ENCODE measurements at regions not wholly inside any gene's neighbourhood (a gene's known extent, or its start where the extent isn't known, plus 50 kb on each side); places are given as distances from the start of the nearest gene placed in this dataset.

DNA sequence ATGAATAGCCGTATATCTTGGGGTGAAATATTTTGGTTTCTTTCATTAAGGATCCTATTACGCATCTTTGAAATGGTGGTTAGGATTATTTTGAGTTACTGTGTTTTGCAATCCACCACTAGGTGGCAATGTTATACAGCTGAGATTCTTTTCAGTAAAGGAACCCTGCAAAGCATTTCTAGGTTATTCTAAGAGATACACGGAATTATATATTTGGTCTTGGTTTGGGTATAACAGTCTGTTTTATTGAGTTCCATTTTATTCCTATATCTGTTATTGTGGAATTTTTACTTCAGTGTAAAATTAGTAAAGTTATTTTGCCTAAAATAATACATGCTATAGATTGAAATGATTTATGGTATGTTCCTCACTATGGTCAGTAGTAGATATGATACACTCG lies 62.9 kb upstream of the CPHXL start:
- H3K9me2 ChIP-seq (ENCODE audit: insufficient read depth, low read length): no peaks in the 10 kb centered on the region
- H3K27ac ChIP-seq (ENCODE audit: low read depth, low read length, poor library complexity, severe bottlenecking): no peak overlapping the region
- TF ChIP-seq, protein P1, sequence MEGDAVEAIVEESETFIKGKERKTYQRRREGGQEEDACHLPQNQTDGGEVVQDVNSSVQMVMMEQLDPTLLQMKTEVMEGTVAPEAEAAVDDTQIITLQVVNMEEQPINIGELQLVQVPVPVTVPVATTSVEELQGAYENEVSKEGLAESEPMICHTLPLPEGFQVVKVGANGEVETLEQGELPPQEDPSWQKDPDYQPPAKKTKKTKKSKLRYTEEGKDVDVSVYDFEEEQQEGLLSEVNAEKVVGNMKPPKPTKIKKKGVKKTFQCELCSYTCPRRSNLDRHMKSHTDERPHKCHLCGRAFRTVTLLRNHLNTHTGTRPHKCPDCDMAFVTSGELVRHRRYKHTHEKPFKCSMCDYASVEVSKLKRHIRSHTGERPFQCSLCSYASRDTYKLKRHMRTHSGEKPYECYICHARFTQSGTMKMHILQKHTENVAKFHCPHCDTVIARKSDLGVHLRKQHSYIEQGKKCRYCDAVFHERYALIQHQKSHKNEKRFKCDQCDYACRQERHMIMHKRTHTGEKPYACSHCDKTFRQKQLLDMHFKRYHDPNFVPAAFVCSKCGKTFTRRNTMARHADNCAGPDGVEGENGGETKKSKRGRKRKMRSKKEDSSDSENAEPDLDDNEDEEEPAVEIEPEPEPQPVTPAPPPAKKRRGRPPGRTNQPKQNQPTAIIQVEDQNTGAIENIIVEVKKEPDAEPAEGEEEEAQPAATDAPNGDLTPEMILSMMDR (conservative IDR thresholded peaks at IDR 0.05; ENCODE audit: low read length): peak; percentile 97
- no peak for TF ChIP-seq EZH2phosphoT487 (IDR thresholded peaks at IDR 0.05; ENCODE audit: borderline replicate concordance, low read depth, low read length)
- POLR2A ChIA-PET: no interaction called here
- DNase-seq (ENCODE audit: low spot score): peak; percentile 70
- H3K4me2 ChIP-seq (ENCODE audit: low read length): no peak overlapping the region
- CTCF ChIA-PET (ENCODE audit: unreplicated experiment): no interaction called here
- no TSS peak for BruUV-seq (replicated peaks)
- no peaks in the 10 kb centered on the region for H3K9me3 ChIP-seq (ENCODE audit: low read length)
- H3K36me3 ChIP-seq (ENCODE audit: insufficient read depth, low read length): no peaks in the 10 kb centered on the region
- intact Hi-C loops (cut with micrococcal nuclease; ENCODE audit: unreplicated experiment): loop anchor here (5.0 to 10.0 kb wide), 2 partner anchors 856 to 1383 kb away; no protein-coding TSS in a partner anchor
- no peaks in the 10 kb centered on the region for H4K20me1 ChIP-seq (ENCODE audit: insufficient read depth, low read length)
- peaks cover 19% of the 10 kb centered on the region for H3K4me1 ChIP-seq (ENCODE audit: insufficient read depth, low read length, poor library complexity, severe bottlenecking)
- H3K4me3 ChIP-seq (ENCODE audit: low read depth, low read length, poor library complexity, severe bottlenecking): no peak overlapping the region
- H2AFZ ChIP-seq (ENCODE audit: low read length): no peak overlapping the region
- H3K79me2 ChIP-seq (ENCODE audit: insufficient read depth, low read depth, low read length): no peaks in the 10 kb centered on the region

DNA sequence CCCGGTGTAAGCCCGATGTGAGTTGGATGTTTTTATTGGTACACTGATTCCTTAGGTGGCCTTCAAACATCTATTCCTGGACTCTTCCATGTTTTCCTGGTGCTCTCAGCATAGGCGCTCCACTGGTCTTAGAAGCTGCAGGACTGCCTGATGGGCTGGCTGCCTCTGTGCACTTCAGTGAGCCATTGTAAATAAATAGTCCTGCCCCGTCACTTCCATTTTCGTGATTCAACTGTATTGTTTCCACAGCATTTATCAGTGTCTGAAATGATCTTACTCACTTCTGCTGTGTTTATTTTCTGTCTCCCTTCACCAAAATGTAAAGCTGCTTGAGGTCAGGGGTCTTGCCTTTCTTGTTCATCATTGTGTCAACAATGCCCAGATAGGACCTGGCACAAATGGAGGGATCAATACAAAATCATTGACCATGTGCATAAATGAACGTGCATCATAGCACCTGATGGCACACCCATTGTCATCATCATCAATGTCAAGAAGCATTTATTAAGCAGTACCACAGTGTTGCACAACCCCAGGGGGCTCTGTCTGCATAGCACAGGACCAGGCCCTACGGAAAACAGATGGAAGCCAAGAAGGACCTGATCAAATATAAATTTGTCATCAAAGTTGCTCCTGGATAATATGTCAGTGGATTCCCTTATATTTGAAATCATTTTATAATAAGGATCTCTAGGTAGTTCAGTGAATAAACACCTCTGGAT lies 66.6 kb upstream of the CPHXL start:
- no peak for TF ChIP-seq EZH2phosphoT487 (IDR thresholded peaks at IDR 0.05; ENCODE audit: borderline replicate concordance, low read depth, low read length)
- TF ChIP-seq, protein P1 (conservative IDR thresholded peaks at IDR 0.05; ENCODE audit: low read length): no peak
- H3K9me3 ChIP-seq (ENCODE audit: low read length): no peaks in the 10 kb centered on the region
- ChIA-PET POLR2A (interaction anchor here (0.9 kb wide), 1 partner anchor 9 kb away, joined by 3 read pairs; no protein-coding TSS in a partner anchor), CTCF (ENCODE audit: unreplicated experiment) (no interaction called here)
- no peak overlapping the region for H2AFZ ChIP-seq (ENCODE audit: low read length)
- H3K9me2 ChIP-seq (ENCODE audit: insufficient read depth, low read length): no peaks in the 10 kb centered on the region
- no peak overlapping the region for H3K4me3 ChIP-seq (ENCODE audit: low read depth, low read length, poor library complexity, severe bottlenecking)
- no peaks in the 10 kb centered on the region for H3K79me2 ChIP-seq (ENCODE audit: insufficient read depth, low read depth, low read length)
- no TSS peak for BruUV-seq (replicated peaks)
- intact Hi-C loops (cut with micrococcal nuclease; ENCODE audit: unreplicated experiment): no loop called here
- no peak overlapping the region for H3K27ac ChIP-seq (ENCODE audit: low read depth, low read length, poor library complexity, severe bottlenecking)
- DNase-seq (ENCODE audit: low spot score): no peak
- H3K36me3 ChIP-seq (ENCODE audit: insufficient read depth, low read length): no peaks in the 10 kb centered on the region
- H4K20me1 ChIP-seq (ENCODE audit: insufficient read depth, low read length): no peaks in the 10 kb centered on the region
- H3K4me1 ChIP-seq (ENCODE audit: insufficient read depth, low read length, poor library complexity, severe bottlenecking): peaks cover 6% of the 10 kb centered on the region
- no peak overlapping the region for H3K4me2 ChIP-seq (ENCODE audit: low read length)

DNA sequence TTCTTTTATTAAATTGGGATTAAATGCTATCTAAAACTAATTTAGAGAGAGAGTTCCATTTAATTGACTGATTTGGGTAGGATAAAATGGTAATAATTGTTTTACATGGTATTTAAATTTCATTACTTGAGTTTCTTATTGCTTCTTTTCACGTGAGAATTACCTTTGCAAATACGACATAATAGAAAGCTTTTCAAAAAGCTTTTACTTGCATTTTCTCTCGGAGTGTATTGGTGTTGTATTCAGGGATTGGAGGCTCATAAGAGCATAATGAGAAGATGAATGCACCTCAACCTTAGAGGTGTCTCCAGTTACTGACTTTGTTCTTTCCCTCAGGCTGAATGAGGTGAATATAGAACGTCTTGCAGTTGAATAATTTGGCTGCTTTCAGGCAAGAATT lies 67.4 kb upstream of the CPHXL start:
- Histone ChIP-seq H3K79me2 (ENCODE audit: insufficient read depth, low read depth, low read length) (no peaks in the 10 kb centered on the region), H3K27ac (ENCODE audit: low read depth, low read length, poor library complexity, severe bottlenecking) (no peak overlapping the region), H3K36me3 (ENCODE audit: insufficient read depth, low read length) (no peaks in the 10 kb centered on the region), H3K4me2 (ENCODE audit: low read length) (no peak overlapping the region), H2AFZ (ENCODE audit: low read length) (no peak overlapping the region), H4K20me1 (ENCODE audit: insufficient read depth, low read length) (no peaks in the 10 kb centered on the region), H3K4me1 (ENCODE audit: insufficient read depth, low read length, poor library complexity, severe bottlenecking) (no peaks in the 10 kb centered on the region), H3K9me3 (ENCODE audit: low read length) (no peaks in the 10 kb centered on the region), H3K4me3 (ENCODE audit: low read depth, low read length, poor library complexity, severe bottlenecking) (no peak overlapping the region), H3K9me2 (ENCODE audit: insufficient read depth, low read length) (no peaks in the 10 kb centered on the region)
- DNase-seq (ENCODE audit: low spot score): no peak
- intact Hi-C loops (cut with micrococcal nuclease; ENCODE audit: unreplicated experiment): no loop called here
- ChIA-PET POLR2A (no interaction called here), CTCF (ENCODE audit: unreplicated experiment) (no interaction called here)
- TF ChIP-seq, protein P1 (conservative IDR thresholded peaks at IDR 0.05; ENCODE audit: low read length): no peak
- no peak for TF ChIP-seq EZH2phosphoT487 (IDR thresholded peaks at IDR 0.05; ENCODE audit: borderline replicate concordance, low read depth, low read length)
- no TSS peak for BruUV-seq (replicated peaks)
